ENCODE measurements at regions not wholly inside any gene's neighbourhood (a gene's known extent, or its start where the extent isn't known, plus 50 kb on each side); places are given as distances from the start of the nearest gene placed in this dataset.

DNA sequence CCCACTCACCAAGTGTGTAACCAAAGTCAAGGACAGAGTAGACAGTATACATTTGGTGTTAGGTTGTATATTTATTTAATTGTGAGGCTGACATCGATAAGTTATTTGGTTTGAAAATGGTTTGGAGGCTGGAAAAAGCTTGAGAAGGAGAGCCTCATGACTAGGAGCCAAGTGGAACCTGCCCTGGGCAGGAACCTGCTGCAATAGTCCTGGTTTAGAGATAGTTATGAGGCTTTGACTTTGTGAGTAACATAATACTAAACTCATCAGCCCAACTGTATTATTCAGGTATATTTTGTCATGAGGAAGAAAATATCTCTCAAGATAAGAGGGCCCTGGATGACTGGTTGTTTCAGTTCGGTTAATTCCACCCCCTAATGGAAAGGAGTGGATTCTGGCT, 234.3 kb upstream of the CYRIA start:
- intact Hi-C loops (cut with DNase I) = no loop called here
- Histone ChIP-seq H3K27me3 (no peaks in the 10 kb centered on the region), H3K27ac (no peak overlapping the region), H3K9me3 (no peaks in the 10 kb centered on the region), H3K4me1 (no peaks in the 10 kb centered on the region), H3K4me3 (no peak overlapping the region), H3K36me3 (no peaks in the 10 kb centered on the region)
- DNase-seq (ENCODE audit: extremely low spot score in 2 of 2) = no peak
- TF ChIP-seq POLR2AphosphoS5 (IDR thresholded peaks at IDR 0.05; ENCODE audit: insufficient read depth in 1 of 2, low read depth in 1 of 2) = no peak
- TF ChIP-seq POLR2A (IDR thresholded peaks at IDR 0.05) = no peak

DNA sequence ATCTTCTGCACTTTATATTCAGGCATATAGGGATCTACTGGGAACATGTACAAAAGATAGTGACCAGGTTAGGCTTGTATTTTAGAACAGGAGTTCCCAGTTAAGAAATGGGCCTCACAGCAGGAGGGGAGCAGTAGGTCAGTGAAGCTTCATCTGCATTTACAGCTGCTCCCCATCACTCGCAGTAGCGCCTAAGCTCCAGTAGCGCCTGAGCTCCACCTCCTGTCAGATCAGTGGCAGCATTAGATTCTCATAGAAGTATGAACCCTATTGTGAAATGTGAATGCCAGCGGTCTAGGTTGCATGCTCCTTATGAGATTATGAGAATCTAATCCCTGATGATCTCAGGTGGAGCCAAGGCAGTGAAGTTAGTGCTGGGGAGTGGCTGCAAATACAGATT, 224.4 kb upstream of the CYRIA start:
- Histone ChIP-seq H3K4me1 (no peaks in the 10 kb centered on the region), H3K27ac (no peak overlapping the region), H3K4me3 (no peak overlapping the region), H3K27me3 (no peaks in the 10 kb centered on the region), H3K9me3 (no peaks in the 10 kb centered on the region), H3K36me3 (no peaks in the 10 kb centered on the region)
- TF ChIP-seq, protein P1, sequence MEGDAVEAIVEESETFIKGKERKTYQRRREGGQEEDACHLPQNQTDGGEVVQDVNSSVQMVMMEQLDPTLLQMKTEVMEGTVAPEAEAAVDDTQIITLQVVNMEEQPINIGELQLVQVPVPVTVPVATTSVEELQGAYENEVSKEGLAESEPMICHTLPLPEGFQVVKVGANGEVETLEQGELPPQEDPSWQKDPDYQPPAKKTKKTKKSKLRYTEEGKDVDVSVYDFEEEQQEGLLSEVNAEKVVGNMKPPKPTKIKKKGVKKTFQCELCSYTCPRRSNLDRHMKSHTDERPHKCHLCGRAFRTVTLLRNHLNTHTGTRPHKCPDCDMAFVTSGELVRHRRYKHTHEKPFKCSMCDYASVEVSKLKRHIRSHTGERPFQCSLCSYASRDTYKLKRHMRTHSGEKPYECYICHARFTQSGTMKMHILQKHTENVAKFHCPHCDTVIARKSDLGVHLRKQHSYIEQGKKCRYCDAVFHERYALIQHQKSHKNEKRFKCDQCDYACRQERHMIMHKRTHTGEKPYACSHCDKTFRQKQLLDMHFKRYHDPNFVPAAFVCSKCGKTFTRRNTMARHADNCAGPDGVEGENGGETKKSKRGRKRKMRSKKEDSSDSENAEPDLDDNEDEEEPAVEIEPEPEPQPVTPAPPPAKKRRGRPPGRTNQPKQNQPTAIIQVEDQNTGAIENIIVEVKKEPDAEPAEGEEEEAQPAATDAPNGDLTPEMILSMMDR (IDR thresholded peaks at IDR 0.05) = no peak
- TF ChIP-seq POLR2AphosphoS5 (IDR thresholded peaks at IDR 0.05; ENCODE audit: insufficient read depth in 1 of 2, low read depth in 1 of 2) = no peak
- no peak for TF ChIP-seq POLR2A (IDR thresholded peaks at IDR 0.05)
- intact Hi-C loops (cut with DNase I) = no loop called here
- no peak for DNase-seq (ENCODE audit: extremely low spot score in 2 of 2)

DNA sequence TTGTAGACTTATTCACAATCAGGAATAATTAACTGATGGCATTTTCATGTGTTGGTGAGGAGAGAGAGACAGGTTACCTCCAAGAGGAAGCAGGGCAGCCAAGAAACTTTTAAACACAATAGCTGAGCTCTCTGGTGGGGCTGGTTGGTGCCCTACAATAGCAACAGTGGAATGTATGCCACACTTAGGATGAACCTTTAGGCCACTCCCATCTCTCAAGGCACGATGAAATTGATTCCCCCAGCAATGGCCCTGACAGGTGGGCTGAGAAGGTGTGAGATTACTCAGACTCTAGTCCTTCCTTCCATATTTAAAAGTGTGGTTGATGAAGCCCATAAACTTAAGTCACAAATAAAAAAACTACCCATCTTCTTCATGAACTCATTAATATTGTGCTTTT, 219.4 kb upstream of the CYRIA start:
- H3K4me3 ChIP-seq = no peak overlapping the region
- no peaks in the 10 kb centered on the region for H3K9me3 ChIP-seq
- intact Hi-C loops (cut with DNase I) = no loop called here
- H3K4me1 ChIP-seq = no peaks in the 10 kb centered on the region
- TF ChIP-seq, protein P1 (IDR thresholded peaks at IDR 0.05) = no peak
- no peak for TF ChIP-seq POLR2A (IDR thresholded peaks at IDR 0.05)
- no peak for TF ChIP-seq POLR2AphosphoS5 (IDR thresholded peaks at IDR 0.05; ENCODE audit: insufficient read depth in 1 of 2, low read depth in 1 of 2)
- H3K27me3 ChIP-seq = no peaks in the 10 kb centered on the region
- no peak overlapping the region for H3K27ac ChIP-seq
- no peak for DNase-seq (ENCODE audit: extremely low spot score in 2 of 2)
- no peaks in the 10 kb centered on the region for H3K36me3 ChIP-seq

DNA sequence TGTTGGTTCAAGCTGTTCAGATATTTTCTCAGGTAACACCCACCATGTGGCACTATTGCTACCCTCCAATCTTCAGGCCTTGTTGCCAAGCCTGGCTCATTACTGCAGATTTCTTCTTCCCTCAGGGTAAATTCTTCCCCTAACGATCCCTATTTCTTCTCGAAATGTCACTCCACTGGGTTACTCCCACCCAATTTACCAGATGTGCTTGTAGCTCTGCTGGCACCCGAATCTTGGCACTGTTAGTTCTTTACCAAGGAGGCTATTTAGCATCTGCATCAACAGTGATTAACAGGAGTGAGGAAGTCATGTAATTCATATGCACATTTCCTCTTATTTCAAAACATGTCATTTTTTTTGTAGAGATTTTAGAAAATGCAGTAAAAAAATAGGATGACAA, 217.1 kb upstream of the CYRIA start:
- intact Hi-C loops (cut with DNase I) = no loop called here
- Histone ChIP-seq H3K36me3 (no peaks in the 10 kb centered on the region), H3K9me3 (no peaks in the 10 kb centered on the region), H3K4me3 (no peak overlapping the region), H3K4me1 (no peaks in the 10 kb centered on the region), H3K27me3 (no peaks in the 10 kb centered on the region), H3K27ac (no peak overlapping the region)
- no peak for TF ChIP-seq POLR2A (IDR thresholded peaks at IDR 0.05)
- TF ChIP-seq POLR2AphosphoS5 (IDR thresholded peaks at IDR 0.05; ENCODE audit: insufficient read depth in 1 of 2, low read depth in 1 of 2) = no peak
- TF ChIP-seq, protein P1 (IDR thresholded peaks at IDR 0.05) = no peak
- no peak for DNase-seq (ENCODE audit: extremely low spot score in 2 of 2)

DNA sequence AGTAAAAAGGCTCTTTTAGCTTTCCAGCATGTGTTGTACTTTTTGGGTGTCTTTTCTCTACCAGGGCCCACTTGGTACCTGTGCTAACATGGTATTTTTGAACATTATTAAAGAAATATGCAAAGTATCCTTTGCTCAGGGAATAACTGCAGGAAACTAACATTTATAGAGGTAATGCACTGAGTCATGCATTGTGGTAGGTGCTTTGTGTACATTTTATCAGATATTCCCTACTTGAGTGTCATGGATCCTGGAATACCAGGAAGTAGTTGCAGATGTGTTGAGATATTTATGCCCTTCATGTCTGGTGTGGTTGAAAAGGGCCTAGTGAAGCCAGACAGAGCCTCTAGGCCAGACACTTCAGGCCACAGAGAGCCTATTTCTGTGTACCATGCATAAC, 215.5 kb upstream of the CYRIA start:
- TF ChIP-seq POLR2AphosphoS5 (IDR thresholded peaks at IDR 0.05; ENCODE audit: insufficient read depth in 1 of 2, low read depth in 1 of 2) (no peak), POLR2A (IDR thresholded peaks at IDR 0.05) (no peak)
- Histone ChIP-seq H3K9me3 (no peaks in the 10 kb centered on the region), H3K36me3 (no peaks in the 10 kb centered on the region), H3K27ac (no peak overlapping the region), H3K4me1 (no peaks in the 10 kb centered on the region), H3K27me3 (no peaks in the 10 kb centered on the region), H3K4me3 (no peak overlapping the region)
- intact Hi-C loops (cut with DNase I) = no loop called here
- DNase-seq (ENCODE audit: extremely low spot score in 2 of 2) = no peak

DNA sequence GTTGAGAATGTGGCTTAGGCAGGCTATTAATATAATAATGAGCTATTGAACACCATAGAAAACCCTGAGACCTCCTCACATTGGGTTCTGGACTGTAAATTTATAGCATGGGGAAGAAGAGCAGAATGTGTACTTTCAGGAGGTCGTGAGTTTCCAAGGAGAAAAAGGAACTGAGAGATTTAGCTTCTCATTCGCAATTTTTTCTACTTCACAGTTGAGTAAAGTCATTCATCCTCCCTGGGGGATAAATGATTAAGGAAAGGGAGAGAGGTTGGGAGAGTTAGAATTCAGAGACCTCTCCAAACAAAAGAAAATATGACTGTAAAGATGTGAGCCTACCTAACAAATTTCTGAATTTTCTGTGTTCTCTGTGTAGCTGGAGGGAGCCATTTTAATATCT, 205.8 kb upstream of the CYRIA start:
- H3K27ac ChIP-seq = no peak overlapping the region
- DNase-seq (ENCODE audit: extremely low spot score in 2 of 2) = no peak
- no peaks in the 10 kb centered on the region for H3K36me3 ChIP-seq
- TF ChIP-seq POLR2A (IDR thresholded peaks at IDR 0.05) (no peak), POLR2AphosphoS5 (IDR thresholded peaks at IDR 0.05; ENCODE audit: insufficient read depth in 1 of 2, low read depth in 1 of 2) (no peak)
- TF ChIP-seq, protein P1 (IDR thresholded peaks at IDR 0.05) = no peak
- intact Hi-C loops (cut with DNase I) = no loop called here
- H3K4me3 ChIP-seq = no peak overlapping the region
- H3K9me3 ChIP-seq = no peaks in the 10 kb centered on the region
- no peaks in the 10 kb centered on the region for H3K27me3 ChIP-seq
- no peaks in the 10 kb centered on the region for H3K4me1 ChIP-seq
